PC-9 (cell line): ENCODE measurements at regions not wholly inside any gene's neighbourhood (a gene's known extent, or its start where the extent isn't known, plus 50 kb on each side); places are given as distances from the start of the nearest gene placed in this dataset.

ENCODE experiments used
- EZH2 ChIP-seq: fragments of 200-600 bp; sonication (generic); IDR thresholded peaks from 2 replicates; pipeline ENCODE4 v1.8.0; 2017; ENCODE audit warnings: antibody characterized with exemption, low read depth
- TF ChIP-seq, protein P1 (sequence below): fragments of 200-600 bp; sonication (generic); conservative IDR thresholded peaks from 2 replicates; pipeline ENCODE4 v1.6.1; 2017; ENCODE audit warnings: mixed run types, antibody characterized with exemption, mild to moderate bottlenecking, moderate library complexity

DNA sequence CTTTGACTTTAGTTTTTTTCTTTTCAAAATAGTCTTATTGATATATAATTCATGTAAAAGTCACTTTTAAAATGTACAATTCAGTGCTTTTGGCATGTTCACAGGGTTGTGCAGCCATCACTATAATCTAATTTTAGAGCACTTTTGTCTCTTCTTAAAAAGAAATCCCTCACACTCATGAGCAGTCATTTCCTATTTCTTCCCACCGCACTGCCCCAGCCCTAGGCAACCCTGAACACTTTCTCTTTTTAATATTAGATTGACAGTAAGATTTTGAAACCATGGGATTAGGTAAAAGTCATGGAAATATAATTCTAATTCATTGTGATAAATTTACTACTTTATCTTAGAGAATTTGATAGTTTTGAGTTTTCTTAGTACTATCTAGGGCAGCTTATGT lies 309.4 kb downstream of the UTRN start:
- TF ChIP-seq, protein P1, sequence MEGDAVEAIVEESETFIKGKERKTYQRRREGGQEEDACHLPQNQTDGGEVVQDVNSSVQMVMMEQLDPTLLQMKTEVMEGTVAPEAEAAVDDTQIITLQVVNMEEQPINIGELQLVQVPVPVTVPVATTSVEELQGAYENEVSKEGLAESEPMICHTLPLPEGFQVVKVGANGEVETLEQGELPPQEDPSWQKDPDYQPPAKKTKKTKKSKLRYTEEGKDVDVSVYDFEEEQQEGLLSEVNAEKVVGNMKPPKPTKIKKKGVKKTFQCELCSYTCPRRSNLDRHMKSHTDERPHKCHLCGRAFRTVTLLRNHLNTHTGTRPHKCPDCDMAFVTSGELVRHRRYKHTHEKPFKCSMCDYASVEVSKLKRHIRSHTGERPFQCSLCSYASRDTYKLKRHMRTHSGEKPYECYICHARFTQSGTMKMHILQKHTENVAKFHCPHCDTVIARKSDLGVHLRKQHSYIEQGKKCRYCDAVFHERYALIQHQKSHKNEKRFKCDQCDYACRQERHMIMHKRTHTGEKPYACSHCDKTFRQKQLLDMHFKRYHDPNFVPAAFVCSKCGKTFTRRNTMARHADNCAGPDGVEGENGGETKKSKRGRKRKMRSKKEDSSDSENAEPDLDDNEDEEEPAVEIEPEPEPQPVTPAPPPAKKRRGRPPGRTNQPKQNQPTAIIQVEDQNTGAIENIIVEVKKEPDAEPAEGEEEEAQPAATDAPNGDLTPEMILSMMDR = no peak
- no peak for TF ChIP-seq EZH2
